H1 (cell line): ENCODE measurements at regions not wholly inside any gene's neighbourhood (a gene's known extent, or its start where the extent isn't known, plus 50 kb on each side); places are given as distances from the start of the nearest gene placed in this dataset.
A peak's percentile ranks its signal among the peaks of the same experiment; 100 is the strongest.

ENCODE experiments used
- CTCF ChIA-PET: fragments of 300-600 bp; sonication (Branson Sonifier 250); formaldehyde crosslinking; loops from one replicate; lab custom pipeline; 2021; ENCODE audit not compliant: partially characterized antibody; lab: Charles Lee
- POLR2A ChIA-PET: fragments of 300-600 bp; sonication (Branson Sonifier 250); formaldehyde crosslinking; loops from one replicate; lab custom pipeline; 2021; ENCODE audit warnings: inconsistent platforms; ENCODE audit not compliant: partially characterized antibody; lab: Charles Lee
- DNase-seq, 2 experiments: peaks; one replicate each; pipeline versions ENCODE4 v3.0.0 to v3.0.0-alpha.2; 2010 to 2022; ENCODE audit warnings: low spot score in 2 of 2, low read depth in 1 of 2, mixed read lengths in 1 of 2
- FAIRE-seq: peaks from 2 replicates; lab custom pipeline; 2011; peaks lifted over from hg19 to GRCh38; lab: Jason Lieb, UNC
- H2AFZ ChIP-seq: 2 replicates; pipeline ENCODE4 v1.8.1; 2012; ENCODE audit warnings: low read length, inconsistent platforms
- H2AK5ac ChIP-seq: 2 replicates; pipeline ENCODE4 v1.6.1; 2013; ENCODE audit warnings: low read depth, low read length
- H2BK120ac ChIP-seq: replicated peaks from 2 replicates; pipeline ENCODE3; 2013; ENCODE audit warnings: low read depth, low read length, inconsistent platforms
- H2BK12ac ChIP-seq: 2 replicates; pipeline ENCODE4 v1.6.1; 2013; ENCODE audit warnings: low read depth, low read length
- H2BK15ac ChIP-seq: 2 replicates; pipeline ENCODE4 v1.6.1; 2013; ENCODE audit warnings: low read length
- H2BK20ac ChIP-seq: 2 replicates; pipeline ENCODE4 v1.6.1; 2013; ENCODE audit warnings: low read length
- H2BK5ac ChIP-seq: 2 replicates; pipeline ENCODE4 v1.6.1; 2013; ENCODE audit warnings: low read depth, low read length
- H3K14ac ChIP-seq: 2 replicates; pipeline ENCODE4 v1.6.1; 2013; ENCODE audit warnings: inconsistent platforms; ENCODE audit not compliant: insufficient read length
- H3K18ac ChIP-seq: 2 replicates; pipeline ENCODE4 v1.6.1; 2013; ENCODE audit warnings: low read length; ENCODE audit errors: extremely low read depth
- H3K23ac ChIP-seq: 2 replicates; pipeline ENCODE4 v1.6.1; 2013; ENCODE audit warnings: inconsistent platforms; ENCODE audit not compliant: insufficient read length
- H3K23me2 ChIP-seq: 2 replicates; pipeline ENCODE4 v1.6.1; 2013; ENCODE audit warnings: low read depth, low read length
- H3K27ac ChIP-seq: 2 replicates; pipeline ENCODE4 v1.6.1; 2011; ENCODE audit warnings: low read depth, low read length, inconsistent platforms
- H3K27me3 ChIP-seq, 4 experiments: replicated peaks in 1 of 4; 1 replicate in 1 of 4; 2 replicates in 3 of 4; pipeline versions ENCODE4 v1.6.1 to v1.8.1; 2011 to 2013; ENCODE audit warnings: low read length in 3 of 4, mild to moderate bottlenecking in 3 of 4, inconsistent platforms in 2 of 4, mixed read lengths in 2 of 4, moderate library complexity in 1 of 4; ENCODE audit not compliant: control insufficient read depth in 3 of 4, insufficient read depth in 3 of 4; ENCODE audit errors: extremely low read depth in 1 of 4
- H3K36me3 ChIP-seq, 4 experiments: 2 replicates each; pipeline versions ENCODE4 v1.6.1 to v1.8.1; 2011 to 2013; ENCODE audit warnings: mild to moderate bottlenecking in 4 of 4, low read length in 3 of 4, moderate library complexity in 2 of 4, control low read depth in 1 of 4, inconsistent platforms in 1 of 4; ENCODE audit not compliant: insufficient read depth in 4 of 4, control insufficient read depth in 2 of 4
- H3K4ac ChIP-seq: replicated peaks from 2 replicates; pipeline ENCODE3; 2013; ENCODE audit warnings: low read length, low read depth, mixed read lengths, inconsistent platforms; ENCODE audit not compliant: insufficient read length
- H3K4me1 ChIP-seq, 4 experiments: replicated peaks in 1 of 4; 1 replicate in 1 of 4; 2 replicates in 3 of 4; pipeline versions ENCODE4 v1.6.1 to v1.8.1; 2011 to 2013; ENCODE audit warnings: low read length in 3 of 4, inconsistent platforms in 2 of 4, mixed read lengths in 1 of 4; ENCODE audit not compliant: insufficient read depth in 4 of 4, control insufficient read depth in 3 of 4
- H3K4me2 ChIP-seq, 2 experiments: 2 replicates each; pipeline versions ENCODE4 v1.6.1 to v1.8.1; 2011 to 2013; ENCODE audit warnings: low read depth in 2 of 2, low read length in 2 of 2, control low read depth in 1 of 2, inconsistent platforms in 1 of 2, mild to moderate bottlenecking in 1 of 2; ENCODE audit not compliant: insufficient read depth in 1 of 2
- H3K4me3 ChIP-seq, 4 experiments: fragments of 200-600, 300-600 bp in 1 of 4; sonication (generic), shearing (Covaris generic), sonication (Bioruptor Twin) in 1 of 4; 2 replicates each; pipeline versions ENCODE4 v1.5.1 to v1.8.1; 2011 to 2016; ENCODE audit warnings: low read length in 4 of 4, low read depth in 3 of 4, control low read depth in 2 of 4, inconsistent platforms in 2 of 4, mild to moderate bottlenecking in 2 of 4, mixed read lengths in 1 of 4, moderate library complexity in 1 of 4; ENCODE audit not compliant: insufficient read depth in 2 of 4; ENCODE audit errors: extremely low read depth in 1 of 4
- H3K56ac ChIP-seq: replicated peaks from 2 replicates; pipeline ENCODE3; 2013; ENCODE audit warnings: low read depth, mild to moderate bottlenecking, mixed read lengths, low read length, inconsistent platforms; ENCODE audit not compliant: insufficient read length
- H3K79me1 ChIP-seq: 2 replicates; pipeline ENCODE4 v1.6.1; 2013; ENCODE audit warnings: low read depth, low read length, control low read depth
- H3K79me2 ChIP-seq, 2 experiments: 2 replicates each; pipeline versions ENCODE4 v1.6.1 to v1.8.1; 2012 to 2013; ENCODE audit warnings: low read length in 2 of 2, mild to moderate bottlenecking in 2 of 2, inconsistent platforms in 1 of 2; ENCODE audit not compliant: insufficient read depth in 2 of 2, control insufficient read depth in 1 of 2
- H3K9ac ChIP-seq, 4 experiments: replicated peaks in 1 of 4; 1 replicate in 1 of 4; 2 replicates in 3 of 4; pipeline versions ENCODE4 v1.6.1 to v1.8.1; 2011 to 2013; ENCODE audit warnings: low read depth in 3 of 4, low read length in 3 of 4, control low read depth in 2 of 4, mild to moderate bottlenecking in 2 of 4, moderate library complexity in 2 of 4, inconsistent platforms in 1 of 4; ENCODE audit errors: extremely low read depth in 1 of 4
- H3K9me3 ChIP-seq, 2 experiments: 2 replicates each; pipeline versions ENCODE4 v1.6.1 to v1.8.1; 2012 to 2013; ENCODE audit warnings: mild to moderate bottlenecking in 2 of 2, moderate library complexity in 2 of 2, control low read depth in 1 of 2, inconsistent platforms in 1 of 2, low read depth in 1 of 2, low read length in 1 of 2, mixed read lengths in 1 of 2; ENCODE audit not compliant: insufficient read depth in 2 of 2
- H4K20me1 ChIP-seq, 2 experiments: replicated peaks in 1 of 2; 2 replicates each; pipeline versions ENCODE3 to v1.8.1; 2011 to 2013; ENCODE audit warnings: inconsistent platforms in 2 of 2, low read length in 2 of 2, mild to moderate bottlenecking in 1 of 2; ENCODE audit not compliant: insufficient read depth in 2 of 2, control insufficient read depth in 1 of 2
- H4K5ac ChIP-seq: 2 replicates; pipeline ENCODE4 v1.6.1; 2013; ENCODE audit warnings: low read length, low read depth, mixed read lengths, inconsistent platforms; ENCODE audit not compliant: insufficient read length
- H4K8ac ChIP-seq: 2 replicates; pipeline ENCODE4 v1.8.0; 2013; ENCODE audit warnings: mild to moderate bottlenecking, moderate library complexity, low read length, inconsistent platforms; ENCODE audit not compliant: insufficient read depth; ENCODE audit errors: extremely low read depth
- H4K91ac ChIP-seq: replicated peaks from 2 replicates; pipeline ENCODE3; 2013; ENCODE audit warnings: low read length, mixed read lengths, inconsistent platforms; ENCODE audit not compliant: insufficient read length
- ASH2L ChIP-seq: fragments of 200-600, 300-600 bp; sonication (generic); IDR thresholded peaks from one replicate; pipeline ENCODE4 v1.7.1; 2017; ENCODE audit warnings: low read length
- CHD2 ChIP-seq: IDR thresholded peaks from 2 replicates; pipeline ENCODE4 v1.6.1; 2012; ENCODE audit warnings: low read length, improper control_type of control experiment
- MAFK ChIP-seq: IDR thresholded peaks from 2 replicates; pipeline ENCODE4 v1.6.1; 2012; ENCODE audit warnings: low read depth, mild to moderate bottlenecking, improper control_type of control experiment, low read length
- SIRT6 ChIP-seq: IDR thresholded peaks from one replicate; pipeline ENCODE4 v1.7.1; 2012; ENCODE audit warnings: low read length, inconsistent platforms
- TAF1 ChIP-seq: IDR thresholded peaks from 2 replicates; pipeline ENCODE4 v1.6.1; 2011; ENCODE audit warnings: mild to moderate bottlenecking, low read depth, low read length
- WGBS, 2 experiments: shearing (Covaris generic) in 1 of 2; methylation state at CpG; one replicate each; pipeline versions ENCODE4 v1.1.6 to v1.1.7; 2013 to 2015; ENCODE audit warnings: low lambda C conversion rate in 2 of 2, mixed read lengths in 2 of 2, inconsistent platforms in 1 of 2, low coverage in 1 of 2, missing lambda C conversion rate in 1 of 2; ENCODE audit not compliant: insufficient replicate concordance in 2 of 2, insufficient coverage in 1 of 2, insufficient read length in 1 of 2; ENCODE audit errors: extremely low coverage in 1 of 2, missing lambda C conversion rate in 1 of 2; 5-methylcytosine and 5-hydroxymethylcytosine counted together

- Histone ChIP-seq H2BK15ac (no peak overlapping the region), H3K9me3 (no peaks in the 10 kb centered on the region), H3K56ac (no peak overlapping the region), H3K4me2 (no peak overlapping the region; a peak in 1 of 4 replicates), H2BK12ac (no peak overlapping the region), H2BK5ac (no peak overlapping the region), H2AK5ac (no peak overlapping the region), H3K23me2 (no peaks in the 10 kb centered on the region), H3K27ac (no peak overlapping the region), H4K8ac (no peak overlapping the region), H3K79me2 (no peaks in the 10 kb centered on the region), H3K79me1 (no peaks in the 10 kb centered on the region), H2BK20ac (no peak overlapping the region), H3K23ac (no peak overlapping the region), H4K5ac (no peak overlapping the region), H3K4ac (no peak overlapping the region), H4K91ac (no peak overlapping the region), H3K14ac (no peak overlapping the region), H4K20me1 (no peaks in the 10 kb centered on the region), H2BK120ac (no peak overlapping the region), H3K27me3 (no peaks in the 10 kb centered on the region), H3K36me3 (no peaks in the 10 kb centered on the region), H3K18ac (no peak overlapping the region), H3K9ac (no peak overlapping the region; a peak in 1 of 7 replicates), H2AFZ (peak overlapping the region; percentile 49; the same call in 1 of the 2 replicates), H3K4me1 (no peaks in the 10 kb centered on the region), H3K4me3 (no peak overlapping the region)
- DNase-seq (no peak), FAIRE-seq (no peak)
- ChIA-PET CTCF (no interaction called here), POLR2A (no interaction called here)
- WGBS, 2 experiments, result 86% methylated on average over 6 of the region's 6 CpGs; no CpG with 5 or more reads in 1 of the 2 experiments
- TF ChIP-seq ASH2L, result no peak
- no peak for TF ChIP-seq SIRT6
- no peak for TF ChIP-seq CHD2
- TF ChIP-seq TAF1, result no peak
- TF ChIP-seq MAFK, result no peak
Measured at GRCh38 chr16:58836427-58836826, 102.3 kb upstream of the GOT2 start.
